VCaP (cell line): ENCODE measurements at regions not wholly inside any gene's neighbourhood (a gene's known extent, or its start where the extent isn't known, plus 50 kb on each side); places are given as distances from the start of the nearest gene placed in this dataset.
A peak's percentile ranks its signal among the peaks of the same experiment; 100 is the strongest.

Experiments used
- H3K27ac ChIP-seq: fragments of 450-650 bp; 2 replicates; pipeline ENCODE4 v1.5.1; 2017
- TF ChIP-seq, protein P1 (sequence below): fragments of 450-650 bp; conservative IDR thresholded peaks from 2 replicates; pipeline ENCODE4 v1.5.1; 2017; ENCODE audit warnings: mild to moderate bottlenecking, moderate library complexity

DNA sequence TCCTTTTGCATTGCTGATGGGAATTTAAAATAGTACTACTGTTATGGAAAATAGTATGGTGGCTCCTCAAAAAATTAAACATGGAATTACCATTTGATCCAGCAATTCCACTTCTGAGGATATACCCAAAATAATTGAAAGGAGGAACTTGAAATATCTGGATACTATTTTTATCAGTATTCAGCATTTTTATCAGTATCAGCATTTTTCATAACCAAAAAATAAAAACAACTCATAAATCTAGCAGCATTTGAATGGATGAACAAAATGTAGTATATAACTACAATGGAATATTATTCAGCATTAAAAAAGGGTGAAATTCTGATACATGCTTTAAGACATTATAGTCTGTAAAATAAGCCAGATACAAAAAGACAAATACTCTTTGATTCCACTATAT is 763.4 kb upstream of the MAN1A1 start:
- TF ChIP-seq, protein P1, sequence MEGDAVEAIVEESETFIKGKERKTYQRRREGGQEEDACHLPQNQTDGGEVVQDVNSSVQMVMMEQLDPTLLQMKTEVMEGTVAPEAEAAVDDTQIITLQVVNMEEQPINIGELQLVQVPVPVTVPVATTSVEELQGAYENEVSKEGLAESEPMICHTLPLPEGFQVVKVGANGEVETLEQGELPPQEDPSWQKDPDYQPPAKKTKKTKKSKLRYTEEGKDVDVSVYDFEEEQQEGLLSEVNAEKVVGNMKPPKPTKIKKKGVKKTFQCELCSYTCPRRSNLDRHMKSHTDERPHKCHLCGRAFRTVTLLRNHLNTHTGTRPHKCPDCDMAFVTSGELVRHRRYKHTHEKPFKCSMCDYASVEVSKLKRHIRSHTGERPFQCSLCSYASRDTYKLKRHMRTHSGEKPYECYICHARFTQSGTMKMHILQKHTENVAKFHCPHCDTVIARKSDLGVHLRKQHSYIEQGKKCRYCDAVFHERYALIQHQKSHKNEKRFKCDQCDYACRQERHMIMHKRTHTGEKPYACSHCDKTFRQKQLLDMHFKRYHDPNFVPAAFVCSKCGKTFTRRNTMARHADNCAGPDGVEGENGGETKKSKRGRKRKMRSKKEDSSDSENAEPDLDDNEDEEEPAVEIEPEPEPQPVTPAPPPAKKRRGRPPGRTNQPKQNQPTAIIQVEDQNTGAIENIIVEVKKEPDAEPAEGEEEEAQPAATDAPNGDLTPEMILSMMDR: no peak
- H3K27ac ChIP-seq: no peak overlapping the region

DNA sequence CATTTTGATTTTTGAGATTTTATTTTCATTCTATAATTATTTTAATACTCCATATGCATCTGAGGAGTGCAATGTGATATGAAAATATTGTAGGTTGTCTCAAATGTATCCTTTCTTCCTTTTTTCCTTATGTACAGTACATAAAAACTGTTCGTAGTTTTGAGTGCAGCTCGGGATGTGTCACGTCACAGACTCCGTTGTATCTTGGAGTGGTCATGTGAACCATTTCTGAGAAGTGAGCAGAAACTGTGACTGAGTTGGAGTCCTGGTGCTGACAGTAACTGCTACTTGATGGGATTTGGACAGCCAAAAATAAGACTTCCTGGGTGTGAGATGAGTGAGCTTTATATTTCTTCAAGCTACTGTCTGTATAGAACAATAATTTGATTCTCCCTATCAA is 761.4 kb upstream of the MAN1A1 start:
- H3K27ac ChIP-seq: no peak overlapping the region
- TF ChIP-seq, protein P1: no peak

DNA sequence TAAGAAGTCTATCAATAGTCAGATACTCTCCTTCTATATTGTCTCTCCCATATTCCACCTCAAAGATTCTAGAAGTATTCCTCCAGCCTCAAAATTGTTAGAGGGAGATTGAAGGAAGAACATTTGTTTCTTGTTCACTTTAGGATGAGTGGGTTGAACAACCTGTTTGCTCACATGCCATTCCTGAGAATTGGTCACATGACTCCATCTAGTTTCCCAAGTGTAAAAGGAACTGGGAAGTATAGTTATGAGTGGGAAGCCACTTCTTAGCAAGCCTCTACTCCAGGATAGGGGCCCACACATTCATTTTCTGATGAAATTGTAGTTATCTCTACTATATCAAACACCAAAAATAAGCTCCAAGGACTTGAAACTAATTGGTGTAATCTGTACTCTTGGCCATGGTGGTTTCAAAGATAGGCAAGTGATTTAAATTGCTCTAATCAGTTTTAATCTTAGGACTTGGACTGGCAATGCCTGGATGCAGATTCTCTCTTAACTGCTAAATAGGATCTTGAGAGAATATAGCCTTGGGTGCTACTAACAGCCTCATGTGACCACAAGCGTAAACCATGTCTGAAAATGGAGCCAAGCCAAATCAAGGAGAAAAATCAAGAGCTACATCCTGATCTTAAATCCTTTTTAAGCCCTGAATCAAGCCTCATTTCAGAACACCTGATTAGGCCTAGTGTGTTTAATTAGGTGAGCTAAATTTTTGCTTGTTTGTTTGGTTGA is 758.7 kb upstream of the MAN1A1 start:
- H3K27ac ChIP-seq: no peak overlapping the region
- TF ChIP-seq, protein P1: no peak

DNA sequence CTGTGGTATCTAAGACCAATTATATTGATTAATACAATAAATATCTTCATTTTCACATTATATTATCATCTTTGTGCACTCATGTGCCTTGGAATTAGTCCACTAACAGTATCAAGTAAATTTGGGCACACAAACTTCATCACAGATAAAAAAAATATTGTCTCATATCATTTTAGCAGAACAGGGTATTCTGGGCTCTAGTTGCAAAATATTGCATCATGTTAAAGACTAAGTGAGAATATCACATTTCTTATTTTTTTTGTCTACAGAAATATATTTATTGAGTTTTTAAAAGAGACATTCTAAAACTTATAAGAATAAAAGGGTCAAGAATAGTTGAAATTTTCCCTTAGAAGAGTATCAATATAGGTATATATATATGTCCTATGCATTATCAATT is 754.1 kb upstream of the MAN1A1 start:
- TF ChIP-seq, protein P1: no peak
- H3K27ac ChIP-seq: no peak overlapping the region

DNA sequence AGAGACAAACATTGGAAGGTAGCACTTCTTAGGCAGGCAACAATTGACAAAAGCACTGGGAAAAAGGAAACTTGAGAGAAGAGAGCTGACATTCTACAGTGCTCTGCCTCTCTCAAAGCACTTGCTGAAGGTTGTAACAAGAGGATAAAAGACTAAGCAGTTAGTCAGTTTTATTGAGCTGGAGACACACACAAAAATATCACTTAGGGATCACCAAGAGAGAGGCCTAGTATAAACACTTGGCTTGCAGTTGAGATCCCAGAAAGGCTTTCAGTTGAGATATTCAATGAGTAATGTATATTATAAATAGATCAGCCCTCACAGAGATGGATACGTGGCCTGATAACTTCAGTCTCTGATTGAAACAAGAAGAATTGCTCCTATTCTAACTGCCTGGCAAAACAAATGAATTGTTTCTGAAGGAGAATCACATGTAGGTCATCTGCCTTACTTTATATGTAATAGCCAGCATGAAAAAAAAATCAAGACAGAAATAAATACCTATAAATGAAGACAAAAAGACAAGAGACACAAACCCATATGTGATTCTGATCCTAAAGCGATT is 747.2 kb upstream of the MAN1A1 start:
- TF ChIP-seq, protein P1: no peak

DNA sequence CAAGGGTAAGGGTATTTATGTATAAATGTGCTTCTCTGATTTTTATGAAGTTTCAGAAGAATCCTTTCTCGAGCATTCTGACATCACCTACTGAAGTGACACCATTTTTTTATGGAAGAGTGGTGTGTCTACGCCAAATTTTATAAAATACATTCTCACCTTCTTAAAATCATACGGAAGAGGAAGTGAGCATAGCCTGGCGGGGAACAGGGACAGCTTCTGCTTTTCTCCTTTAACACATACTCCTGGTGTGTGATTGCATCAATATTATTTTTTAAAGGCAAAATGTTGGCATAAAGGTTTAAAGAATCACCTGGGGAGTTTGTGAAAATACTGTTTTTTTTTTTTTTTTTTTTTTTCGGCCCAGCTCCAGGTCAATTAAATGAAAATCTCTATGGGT is 733.6 kb upstream of the MAN1A1 start:
- H3K27ac ChIP-seq: no peak overlapping the region
- TF ChIP-seq, protein P1: no peak

More for the DNA sequence above, 747.2 kb upstream of the MAN1A1 start:
- H3K27ac ChIP-seq: no peak overlapping the region

DNA sequence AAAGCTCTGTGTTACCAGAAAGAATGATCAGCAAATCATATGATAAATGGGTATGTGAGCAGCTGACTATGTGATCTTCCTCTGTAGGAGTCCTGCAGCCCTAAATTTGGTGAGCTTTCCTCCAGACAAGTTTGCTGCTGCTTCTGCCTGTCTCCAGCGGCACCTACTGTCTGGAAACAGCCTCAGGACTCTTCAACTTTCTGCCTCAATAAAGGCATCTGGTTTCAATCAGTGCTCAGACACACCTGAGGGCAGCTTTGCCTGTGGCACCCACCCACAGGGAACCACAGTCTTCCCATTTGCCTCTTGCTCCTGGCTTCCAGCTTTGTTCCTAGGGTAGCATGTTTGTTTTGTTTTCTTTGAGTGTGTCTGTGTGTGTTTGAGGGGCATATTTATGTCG is 727.9 kb upstream of the MAN1A1 start:
- TF ChIP-seq, protein P1: peak; percentile 65
- no peak overlapping the region for H3K27ac ChIP-seq
